ENCODE measurements at regions not wholly inside any gene's neighbourhood (a gene's known extent, or its start where the extent isn't known, plus 50 kb on each side); places are given as distances from the start of the nearest gene placed in this dataset.
"Not testable (repeated sequence)": the region's sequence is repeated elsewhere in the genome, so short reads cannot be mapped to it uniquely, and the experiment has no call there.

- POLR2A ChIA-PET; intact Hi-C loops (cut with micrococcal nuclease); FAIRE-seq; CTCF ChIA-PET (ENCODE audit: low intra/inter-chr PET ratio); H3K4me2 ChIP-seq (ENCODE audit: insufficient read depth, low read length); H4K20me1 ChIP-seq (replicated peaks; ENCODE audit: control insufficient read depth, insufficient read depth, low read length); H3K36me3 ChIP-seq (ENCODE audit: control insufficient read depth, insufficient read depth, low read length); H3K9me1 ChIP-seq (ENCODE audit: control insufficient read depth, insufficient read depth, low read length); BruUV-seq (replicated peaks); H3K27me3 ChIP-seq (ENCODE audit: control insufficient read depth in 2 of 2, insufficient read depth in 2 of 2, low read length in 2 of 2); H3K9me3 ChIP-seq (replicated peaks; ENCODE audit: control insufficient read depth, insufficient read depth, low read depth, low read length); in situ Hi-C loops (cut with MboI); H3K9ac ChIP-seq (ENCODE audit: insufficient read depth in 1 of 2, low read depth in 2 of 2, low read length in 2 of 2); ATAC-seq; H3K4me3 ChIP-seq; H3K27ac ChIP-seq (ENCODE audit: extremely low read depth, low read depth, low read length); H2AFZ ChIP-seq (ENCODE audit: low read depth, low read length); H3K79me2 ChIP-seq (ENCODE audit: control insufficient read depth, insufficient read depth, low read length); DNase-seq (ENCODE audit: extremely low read depth in 1 of 4, low spot score in 3 of 4); TF ChIP-seq ATF3 (CRISPR knock-in tag; conservative IDR thresholded peaks at IDR 0.05): not testable (repeated sequence)
- TF ChIP-seq ATF3 (IDR thresholded peaks at IDR 0.05) = 0 out of 2 replicates have a peak, but pooled peaks have one; percentile 13
- peaks cover 2 to 10% of the 10 kb centered on the region in 2 experiments; a peak in 4 of 5 replicates for H3K4me1 ChIP-seq (replicated peaks in 1 of 2; ENCODE audit: control insufficient read depth in 2 of 2, insufficient read depth in 2 of 2, low read length in 2 of 2)
- 50% methylated on average over 1 of the region's 2 CpGs for WGBS (ENCODE audit: insufficient coverage, low coverage, missing lambda C conversion rate)
Measured at GRCh38 chr16:29352617-29352999, 53.9 kb downstream of the NPIPB11 start.

DNA sequence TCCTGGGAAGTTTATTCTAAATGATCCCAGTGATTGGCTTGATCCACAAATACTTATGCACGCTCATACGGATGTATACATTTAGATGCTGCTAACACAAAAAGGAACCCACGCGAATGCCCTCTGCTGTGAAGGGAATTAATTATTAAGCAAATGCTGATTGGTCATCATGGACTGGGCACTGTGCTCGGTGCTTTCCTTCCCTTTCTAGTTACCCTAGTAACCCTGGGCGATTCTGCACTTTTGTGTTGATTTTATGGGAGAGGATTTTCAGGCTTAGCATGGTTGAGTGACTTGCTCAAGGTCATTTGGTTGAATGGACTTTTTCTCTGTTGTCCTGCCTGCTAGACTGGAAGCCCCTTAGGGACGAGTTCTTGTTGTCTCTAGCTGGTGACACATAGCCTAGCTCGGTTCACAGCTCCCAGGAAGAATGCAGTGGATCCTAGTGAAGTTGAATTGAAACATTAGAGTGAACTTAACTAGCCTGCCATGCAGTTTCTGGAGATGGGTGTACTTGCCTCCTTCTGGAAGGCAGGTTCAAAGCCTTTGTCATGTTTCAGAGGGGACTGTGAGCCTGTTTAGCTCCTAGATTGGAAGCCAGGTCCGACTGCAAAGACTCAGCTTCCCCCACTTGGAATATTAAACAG is 54.4 kb downstream of the NPIPB11 start:
- peaks cover 2 to 10% of the 10 kb centered on the region in 2 experiments; a peak in 4 of 5 replicates for H3K4me1 ChIP-seq (replicated peaks in 1 of 2; ENCODE audit: control insufficient read depth in 2 of 2, insufficient read depth in 2 of 2, low read length in 2 of 2)
- H4K20me1 ChIP-seq (replicated peaks; ENCODE audit: control insufficient read depth, insufficient read depth, low read length); H3K27me3 ChIP-seq (ENCODE audit: control insufficient read depth in 2 of 2, insufficient read depth in 2 of 2, low read length in 2 of 2); H3K4me3 ChIP-seq; FAIRE-seq; ATAC-seq; in situ Hi-C loops (cut with MboI); H3K9me3 ChIP-seq (replicated peaks; ENCODE audit: control insufficient read depth, insufficient read depth, low read depth, low read length); BruUV-seq (replicated peaks); POLR2A ChIA-PET; intact Hi-C loops (cut with micrococcal nuclease); H3K36me3 ChIP-seq (ENCODE audit: control insufficient read depth, insufficient read depth, low read length); CTCF ChIA-PET (ENCODE audit: low intra/inter-chr PET ratio); H3K4me2 ChIP-seq (ENCODE audit: insufficient read depth, low read length); H3K9ac ChIP-seq (ENCODE audit: insufficient read depth in 1 of 2, low read depth in 2 of 2, low read length in 2 of 2); H3K9me1 ChIP-seq (ENCODE audit: control insufficient read depth, insufficient read depth, low read length); DNase-seq (ENCODE audit: extremely low read depth in 1 of 4, low spot score in 3 of 4); H2AFZ ChIP-seq (ENCODE audit: low read depth, low read length); H3K79me2 ChIP-seq (ENCODE audit: control insufficient read depth, insufficient read depth, low read length); H3K27ac ChIP-seq (ENCODE audit: extremely low read depth, low read depth, low read length): not testable (repeated sequence)
- 51% methylated on average over 4 of the region's 9 CpGs for WGBS (ENCODE audit: insufficient coverage, low coverage, missing lambda C conversion rate)

GRCh38 chr16:29351271-29351969 is 55.1 kb downstream of the NPIPB11 start:
- intact Hi-C loops (cut with micrococcal nuclease); H3K9ac ChIP-seq (ENCODE audit: insufficient read depth in 1 of 2, low read depth in 2 of 2, low read length in 2 of 2); H4K20me1 ChIP-seq (replicated peaks; ENCODE audit: control insufficient read depth, insufficient read depth, low read length); H3K36me3 ChIP-seq (ENCODE audit: control insufficient read depth, insufficient read depth, low read length); H3K27me3 ChIP-seq (ENCODE audit: control insufficient read depth in 2 of 2, insufficient read depth in 2 of 2, low read length in 2 of 2); DNase-seq (ENCODE audit: extremely low read depth in 1 of 4, low spot score in 3 of 4); H3K9me3 ChIP-seq (replicated peaks; ENCODE audit: control insufficient read depth, insufficient read depth, low read depth, low read length); CTCF ChIA-PET (ENCODE audit: low intra/inter-chr PET ratio); H3K4me2 ChIP-seq (ENCODE audit: insufficient read depth, low read length); H3K79me2 ChIP-seq (ENCODE audit: control insufficient read depth, insufficient read depth, low read length); POLR2A ChIA-PET; H2AFZ ChIP-seq (ENCODE audit: low read depth, low read length); FAIRE-seq; H3K4me3 ChIP-seq; in situ Hi-C loops (cut with MboI); BruUV-seq (replicated peaks); H3K9me1 ChIP-seq (ENCODE audit: control insufficient read depth, insufficient read depth, low read length); ATAC-seq; H3K27ac ChIP-seq (ENCODE audit: extremely low read depth, low read depth, low read length): not testable (repeated sequence)
- H3K4me1 ChIP-seq (replicated peaks in 1 of 2; ENCODE audit: control insufficient read depth in 2 of 2, insufficient read depth in 2 of 2, low read length in 2 of 2) = peaks cover 2 to 10% of the 10 kb centered on the region in 2 experiments; a peak in 4 of 5 replicates
- WGBS (ENCODE audit: insufficient coverage, low coverage, missing lambda C conversion rate) = 74% methylated on average over 11 of the region's 15 CpGs

All from K562 (cell line).